Liver (tissue), 3 donors: ENCODE measurements at regions not wholly inside any gene's neighbourhood (a gene's known extent, or its start where the extent isn't known, plus 50 kb on each side); places are given as distances from the start of the nearest gene placed in this dataset.

Experiments
- FOXA2 ChIP-seq: IDR thresholded peaks from 2 replicates; pipeline ENCODE4 v1.6.1; 2016; ENCODE audit warnings: antibody characterized with exemption
- GABPA ChIP-seq, 2 donors: IDR thresholded peaks in 1 of 2; conservative IDR thresholded peaks in 1 of 2; 2 replicates each; pipeline ENCODE4 v1.6.1; 2016; ENCODE audit warnings: antibody characterized with exemption in 2 of 2, mild to moderate bottlenecking in 1 of 2, moderate library complexity in 1 of 2
- RAD21 ChIP-seq, 2 donors: IDR thresholded peaks; 2 replicates each; pipeline ENCODE4 v1.6.1; 2016; ENCODE audit warnings: antibody characterized with exemption in 2 of 2, mild to moderate bottlenecking in 2 of 2
- REST ChIP-seq: IDR thresholded peaks from 2 replicates; pipeline ENCODE4 v1.6.1; 2016; ENCODE audit warnings: antibody characterized with exemption, mild to moderate bottlenecking
- RXRA ChIP-seq, 2 donors: IDR thresholded peaks; 2 replicates each; pipeline ENCODE4 v1.6.1; 2017 to 2018; ENCODE audit warnings: antibody characterized with exemption in 2 of 2, mild to moderate bottlenecking in 1 of 2
- SP1 ChIP-seq: IDR thresholded peaks from 2 replicates; pipeline ENCODE4 v1.6.1; 2018; ENCODE audit warnings: antibody characterized with exemption, mild to moderate bottlenecking
- TAF1 ChIP-seq: conservative IDR thresholded peaks from 2 replicates; pipeline ENCODE4 v1.6.1; 2016; ENCODE audit warnings: antibody characterized with exemption, mild to moderate bottlenecking
- ZBTB33 ChIP-seq: IDR thresholded peaks from 2 replicates; pipeline ENCODE4 v1.6.1; 2016; ENCODE audit warnings: antibody characterized with exemption
- TF ChIP-seq, protein P1 (sequence below): fragments of 150-350 bp; IDR thresholded peaks from 2 replicates; pipeline ENCODE4 v1.5.1; 2017; ENCODE audit warnings: improper control_type of control experiment, low read depth, low read length; ENCODE audit not compliant: missing input control
- TF ChIP-seq, protein P2 (sequence below): IDR thresholded peaks from 2 replicates; pipeline ENCODE4 v1.6.1; 2016; ENCODE audit warnings: antibody characterized with exemption
- TF ChIP-seq, protein P3 (sequence below): IDR thresholded peaks from 2 replicates; pipeline ENCODE4 v1.6.1; 2016; ENCODE audit warnings: antibody characterized with exemption
- donor health status: healthy.
- donor health status: healthy.

DNA sequence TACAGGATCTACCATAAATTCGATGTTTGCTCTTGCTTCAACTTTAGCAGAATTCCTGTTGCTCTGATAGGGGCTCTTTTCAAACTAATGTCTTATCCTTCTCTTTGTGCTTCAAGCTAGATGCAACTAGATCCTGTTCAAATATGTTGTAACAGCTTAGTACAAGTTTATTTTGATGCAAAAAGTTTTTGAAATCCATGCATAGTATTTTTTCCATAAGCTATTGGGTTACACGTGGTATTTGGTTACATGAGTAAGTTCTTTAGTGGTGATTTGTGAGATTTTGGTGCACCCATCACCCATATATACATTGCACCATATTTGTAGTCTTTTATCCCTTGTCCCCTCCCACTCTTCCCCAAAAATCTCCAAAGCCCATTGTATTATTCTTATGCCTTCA, 907.7 kb downstream of the LTN1 start:
- no peak for TF ChIP-seq FOXA2
- TF ChIP-seq, protein P1, sequence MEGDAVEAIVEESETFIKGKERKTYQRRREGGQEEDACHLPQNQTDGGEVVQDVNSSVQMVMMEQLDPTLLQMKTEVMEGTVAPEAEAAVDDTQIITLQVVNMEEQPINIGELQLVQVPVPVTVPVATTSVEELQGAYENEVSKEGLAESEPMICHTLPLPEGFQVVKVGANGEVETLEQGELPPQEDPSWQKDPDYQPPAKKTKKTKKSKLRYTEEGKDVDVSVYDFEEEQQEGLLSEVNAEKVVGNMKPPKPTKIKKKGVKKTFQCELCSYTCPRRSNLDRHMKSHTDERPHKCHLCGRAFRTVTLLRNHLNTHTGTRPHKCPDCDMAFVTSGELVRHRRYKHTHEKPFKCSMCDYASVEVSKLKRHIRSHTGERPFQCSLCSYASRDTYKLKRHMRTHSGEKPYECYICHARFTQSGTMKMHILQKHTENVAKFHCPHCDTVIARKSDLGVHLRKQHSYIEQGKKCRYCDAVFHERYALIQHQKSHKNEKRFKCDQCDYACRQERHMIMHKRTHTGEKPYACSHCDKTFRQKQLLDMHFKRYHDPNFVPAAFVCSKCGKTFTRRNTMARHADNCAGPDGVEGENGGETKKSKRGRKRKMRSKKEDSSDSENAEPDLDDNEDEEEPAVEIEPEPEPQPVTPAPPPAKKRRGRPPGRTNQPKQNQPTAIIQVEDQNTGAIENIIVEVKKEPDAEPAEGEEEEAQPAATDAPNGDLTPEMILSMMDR, result no peak
- TF ChIP-seq TAF1, result no peak
- TF ChIP-seq REST, result no peak
- TF ChIP-seq, protein P2, sequence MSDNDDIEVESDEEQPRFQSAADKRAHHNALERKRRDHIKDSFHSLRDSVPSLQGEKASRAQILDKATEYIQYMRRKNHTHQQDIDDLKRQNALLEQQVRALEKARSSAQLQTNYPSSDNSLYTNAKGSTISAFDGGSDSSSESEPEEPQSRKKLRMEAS, result no peak
- TF ChIP-seq, protein P3, sequence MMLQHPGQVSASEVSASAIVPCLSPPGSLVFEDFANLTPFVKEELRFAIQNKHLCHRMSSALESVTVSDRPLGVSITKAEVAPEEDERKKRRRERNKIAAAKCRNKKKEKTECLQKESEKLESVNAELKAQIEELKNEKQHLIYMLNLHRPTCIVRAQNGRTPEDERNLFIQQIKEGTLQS, result no peak
- no peak for TF ChIP-seq RAD21 (IDR thresholded peaks at IDR 0.05)
- TF ChIP-seq GABPA (IDR thresholded peaks at IDR 0.05 in 1 of 2, conservative IDR thresholded peaks at IDR 0.05 in 1 of 2), result no peak
- no peak for TF ChIP-seq SP1
- no peak for TF ChIP-seq ZBTB33
- no peak for TF ChIP-seq RXRA (IDR thresholded peaks at IDR 0.05)
